ENCODE measurements at regions not wholly inside any gene's neighbourhood (a gene's known extent, or its start where the extent isn't known, plus 50 kb on each side); places are given as distances from the start of the nearest gene placed in this dataset.
"Not testable (repeated sequence)": the region's sequence is repeated elsewhere in the genome, so short reads cannot be mapped to it uniquely, and the experiment has no call there.

- TF ChIP-seq, protein P1, sequence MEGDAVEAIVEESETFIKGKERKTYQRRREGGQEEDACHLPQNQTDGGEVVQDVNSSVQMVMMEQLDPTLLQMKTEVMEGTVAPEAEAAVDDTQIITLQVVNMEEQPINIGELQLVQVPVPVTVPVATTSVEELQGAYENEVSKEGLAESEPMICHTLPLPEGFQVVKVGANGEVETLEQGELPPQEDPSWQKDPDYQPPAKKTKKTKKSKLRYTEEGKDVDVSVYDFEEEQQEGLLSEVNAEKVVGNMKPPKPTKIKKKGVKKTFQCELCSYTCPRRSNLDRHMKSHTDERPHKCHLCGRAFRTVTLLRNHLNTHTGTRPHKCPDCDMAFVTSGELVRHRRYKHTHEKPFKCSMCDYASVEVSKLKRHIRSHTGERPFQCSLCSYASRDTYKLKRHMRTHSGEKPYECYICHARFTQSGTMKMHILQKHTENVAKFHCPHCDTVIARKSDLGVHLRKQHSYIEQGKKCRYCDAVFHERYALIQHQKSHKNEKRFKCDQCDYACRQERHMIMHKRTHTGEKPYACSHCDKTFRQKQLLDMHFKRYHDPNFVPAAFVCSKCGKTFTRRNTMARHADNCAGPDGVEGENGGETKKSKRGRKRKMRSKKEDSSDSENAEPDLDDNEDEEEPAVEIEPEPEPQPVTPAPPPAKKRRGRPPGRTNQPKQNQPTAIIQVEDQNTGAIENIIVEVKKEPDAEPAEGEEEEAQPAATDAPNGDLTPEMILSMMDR (IDR thresholded peaks at IDR 0.05; ENCODE audit: insufficient read depth, low read depth, low read length): no peak
- DNase-seq (ENCODE audit: low read depth): no peak
- H3K4me3 ChIP-seq (ENCODE audit: low read depth, low read length): no peak overlapping the region
Measured at GRCh38 chrX:531611-531936, 99.0 kb upstream of the SHOX start.

- DNase-seq (ENCODE audit: low read depth): no peak
- H3K4me3 ChIP-seq (ENCODE audit: low read depth, low read length): no peak overlapping the region
- TF ChIP-seq, protein P1 (IDR thresholded peaks at IDR 0.05; ENCODE audit: insufficient read depth, low read depth, low read length): no peak
Measured at GRCh38 chrX:534804-535203, 95.8 kb upstream of the SHOX start.

GRCh38 chrX:536616-537015, 94.0 kb upstream of the SHOX start:
- TF ChIP-seq, protein P1 (IDR thresholded peaks at IDR 0.05; ENCODE audit: insufficient read depth, low read depth, low read length): no peak

DNA sequence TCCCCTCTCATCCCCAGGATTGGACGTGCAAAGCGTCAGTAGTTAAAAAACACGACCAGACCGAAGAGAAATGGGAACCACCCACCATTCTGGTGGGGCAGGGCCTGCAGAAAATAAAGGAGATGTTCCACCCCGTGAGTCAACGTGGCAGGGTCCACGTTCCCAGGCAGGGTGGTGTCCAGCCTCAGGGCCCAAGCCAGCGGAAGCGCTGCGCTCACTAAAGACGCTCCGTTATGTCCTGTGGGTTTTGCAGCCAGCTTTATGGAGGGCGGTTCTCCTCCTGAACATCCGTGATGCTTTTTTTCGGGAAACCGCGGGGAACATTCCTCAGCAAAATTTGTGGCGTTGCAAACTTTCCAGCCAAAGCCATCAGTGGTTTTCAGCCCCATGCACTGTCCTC, 93.4 kb upstream of the SHOX start:
- DNase-seq (ENCODE audit: low read depth): no peak
- TF ChIP-seq, protein P1 (IDR thresholded peaks at IDR 0.05; ENCODE audit: insufficient read depth, low read depth, low read length): no peak
- no peak overlapping the region for H3K4me3 ChIP-seq (ENCODE audit: low read depth, low read length)

More at GRCh38 chrX:536616-537015, 94.0 kb upstream of the SHOX start:
- H3K4me3 ChIP-seq (ENCODE audit: low read depth, low read length): no peak overlapping the region
- no peak for DNase-seq (ENCODE audit: low read depth)

DNA sequence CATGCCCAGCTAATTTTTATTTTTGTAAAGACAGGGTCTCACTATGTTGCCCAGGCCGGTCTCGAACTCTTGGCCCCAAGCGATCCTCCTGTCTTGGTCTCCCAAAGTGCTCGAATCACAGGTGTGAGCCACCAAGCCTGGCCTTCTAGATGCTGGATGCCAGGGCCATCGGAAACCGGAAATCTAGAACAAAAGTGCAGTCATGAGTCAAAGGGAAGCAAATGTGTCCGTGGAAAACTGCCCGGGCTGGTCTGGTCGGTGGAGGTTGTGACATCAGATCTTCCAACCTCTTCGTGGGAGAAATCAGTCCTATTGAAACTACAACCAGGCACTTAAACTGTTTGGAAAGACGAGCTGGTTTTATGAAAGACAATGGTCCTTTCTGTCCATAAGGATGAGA, 92.3 kb upstream of the SHOX start:
- H3K4me3 ChIP-seq (ENCODE audit: low read depth, low read length): no peak overlapping the region
- no peak for DNase-seq (ENCODE audit: low read depth)
- TF ChIP-seq, protein P1 (IDR thresholded peaks at IDR 0.05; ENCODE audit: insufficient read depth, low read depth, low read length): no peak

- not testable (repeated sequence) for H3K4me3 ChIP-seq (ENCODE audit: low read depth, low read length)
Measured at GRCh38 chrX:541006-541405, 89.6 kb upstream of the SHOX start.

DNA sequence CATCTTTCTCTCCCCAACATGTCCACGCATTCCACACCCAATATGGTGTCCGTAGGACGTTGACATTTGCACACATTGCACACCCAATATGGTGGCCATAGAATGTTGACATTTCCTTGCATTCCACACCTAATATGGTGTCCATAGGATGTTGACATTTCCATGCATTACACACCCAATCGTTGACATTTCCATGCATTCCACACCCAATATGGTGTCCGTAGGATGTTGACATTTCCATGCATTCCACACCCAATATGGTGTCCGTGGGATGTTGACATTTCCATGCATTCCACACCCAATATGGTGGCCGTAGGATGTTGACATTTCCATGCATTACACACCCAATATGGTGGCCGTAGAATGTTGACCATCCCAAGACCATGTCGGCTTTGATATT, 88.4 kb upstream of the SHOX start:
- no peak overlapping the region for H3K4me3 ChIP-seq (ENCODE audit: low read depth, low read length)
- DNase-seq (ENCODE audit: low read depth): no peak
- TF ChIP-seq, protein P1 (IDR thresholded peaks at IDR 0.05; ENCODE audit: insufficient read depth, low read depth, low read length): no peak

More at GRCh38 chrX:541006-541405, 89.6 kb upstream of the SHOX start:
- not testable (repeated sequence) for DNase-seq (ENCODE audit: low read depth)
